Skeletal muscle cell (primary cell): ENCODE measurements at regions not wholly inside any gene's neighbourhood (a gene's known extent, or its start where the extent isn't known, plus 50 kb on each side); places are given as distances from the start of the nearest gene placed in this dataset.
A peak's percentile ranks its signal among the peaks of the same experiment; 100 is the strongest.
"Not testable (repeated sequence)": the region's sequence is repeated elsewhere in the genome, so short reads cannot be mapped to it uniquely, and the experiment has no call there.

Experiments
- DNase-seq: peaks from one replicate; pipeline ENCODE4 v3.0.0-alpha.2; 2010; ENCODE audit warnings: low read depth
- H3K4me3 ChIP-seq: 2 replicates; pipeline ENCODE4 v1.5.1; 2011; ENCODE audit warnings: low read depth, mild to moderate bottlenecking, control low read depth, low read length, moderate library complexity

GRCh38 chr5:130541617-130542221, 623.3 kb downstream of the HINT1 start:
- no peak overlapping the region for H3K4me3 ChIP-seq
- DNase-seq = peak; percentile 75

- H3K4me3 ChIP-seq = no peak overlapping the region
- no peak for DNase-seq
Measured at GRCh38 chr5:130536691-130537090, 628.4 kb downstream of the HINT1 start.

- no peak for DNase-seq
- no peak overlapping the region for H3K4me3 ChIP-seq
Measured at GRCh38 chr5:130532786-130533185, 628.5 kb downstream of the CHSY3 start.

- no peak for DNase-seq
- H3K4me3 ChIP-seq = no peak overlapping the region
Measured at GRCh38 chr5:130529511-130530485, 625.5 kb downstream of the CHSY3 start.

GRCh38 chr5:130529111-130529510, 624.8 kb downstream of the CHSY3 start:
- no peak for DNase-seq
- H3K4me3 ChIP-seq = no peak overlapping the region

GRCh38 chr5:130528474-130528873, 624.2 kb downstream of the CHSY3 start:
- no peak overlapping the region for H3K4me3 ChIP-seq
- DNase-seq = no peak

GRCh38 chr5:130526708-130527107, 622.4 kb downstream of the CHSY3 start:
- no peak overlapping the region for H3K4me3 ChIP-seq
- DNase-seq = no peak

GRCh38 chr5:130520211-130520610, 615.9 kb downstream of the CHSY3 start:
- H3K4me3 ChIP-seq = no peak overlapping the region
- DNase-seq = no peak

GRCh38 chr5:130514984-130515690, 610.9 kb downstream of the CHSY3 start:
- DNase-seq = peak; percentile 69
- H3K4me3 ChIP-seq = no peak overlapping the region

GRCh38 chr5:130502702-130503101, 598.4 kb downstream of the CHSY3 start:
- no peak overlapping the region for H3K4me3 ChIP-seq
- DNase-seq = no peak

- H3K4me3 ChIP-seq = no peak overlapping the region
- no peak for DNase-seq
Measured at GRCh38 chr5:130501151-130501865, 597.0 kb downstream of the CHSY3 start.

GRCh38 chr5:130500495-130500894, 596.2 kb downstream of the CHSY3 start:
- not testable (repeated sequence) for H3K4me3 ChIP-seq, DNase-seq

- DNase-seq = no peak
- H3K4me3 ChIP-seq = no peak overlapping the region
Measured at GRCh38 chr5:130496215-130496614, 592.0 kb downstream of the CHSY3 start.

- DNase-seq = no peak
- H3K4me3 ChIP-seq = no peak overlapping the region
Measured at GRCh38 chr5:130488252-130488651, 584.0 kb downstream of the CHSY3 start.

- no peak for DNase-seq
- no peak overlapping the region for H3K4me3 ChIP-seq
Measured at GRCh38 chr5:130479045-130479804, 575.0 kb downstream of the CHSY3 start.

GRCh38 chr5:130476325-130476724, 572.1 kb downstream of the CHSY3 start:
- no peak overlapping the region for H3K4me3 ChIP-seq
- no peak for DNase-seq

GRCh38 chr5:130462516-130462915, 558.3 kb downstream of the CHSY3 start:
- DNase-seq = no peak
- no peak overlapping the region for H3K4me3 ChIP-seq

- no peak for DNase-seq
- no peak overlapping the region for H3K4me3 ChIP-seq
Measured at GRCh38 chr5:130455175-130455574, 550.9 kb downstream of the CHSY3 start.

GRCh38 chr5:130452744-130453143, 548.5 kb downstream of the CHSY3 start:
- DNase-seq = no peak
- H3K4me3 ChIP-seq = no peak overlapping the region
